Rectal smooth muscle tissue (tissue), 1 donor: ENCODE measurements at regions not wholly inside any gene's neighbourhood (a gene's known extent, or its start where the extent isn't known, plus 50 kb on each side); places are given as distances from the start of the nearest gene placed in this dataset.

Source experiments
- H3K27ac ChIP-seq: one replicate; pipeline ENCODE4 v1.7.0; 2013; ENCODE audit warnings: low read depth, low read length, inconsistent platforms
- H3K27me3 ChIP-seq: one replicate; pipeline ENCODE4 v1.7.0; 2013; ENCODE audit warnings: low read length; ENCODE audit not compliant: control insufficient read depth, insufficient read depth
- H3K36me3 ChIP-seq: one replicate; pipeline ENCODE4 v1.7.0; 2013; ENCODE audit warnings: low read length; ENCODE audit not compliant: control insufficient read depth, insufficient read depth
- H3K4me1 ChIP-seq: one replicate; pipeline ENCODE4 v1.7.0; 2013; ENCODE audit warnings: low read length; ENCODE audit not compliant: control insufficient read depth, insufficient read depth
- H3K4me3 ChIP-seq: one replicate; pipeline ENCODE4 v1.7.0; 2013; ENCODE audit warnings: low read length
- H3K9ac ChIP-seq: one replicate; pipeline ENCODE4 v1.7.0; 2013; ENCODE audit warnings: low read length

DNA sequence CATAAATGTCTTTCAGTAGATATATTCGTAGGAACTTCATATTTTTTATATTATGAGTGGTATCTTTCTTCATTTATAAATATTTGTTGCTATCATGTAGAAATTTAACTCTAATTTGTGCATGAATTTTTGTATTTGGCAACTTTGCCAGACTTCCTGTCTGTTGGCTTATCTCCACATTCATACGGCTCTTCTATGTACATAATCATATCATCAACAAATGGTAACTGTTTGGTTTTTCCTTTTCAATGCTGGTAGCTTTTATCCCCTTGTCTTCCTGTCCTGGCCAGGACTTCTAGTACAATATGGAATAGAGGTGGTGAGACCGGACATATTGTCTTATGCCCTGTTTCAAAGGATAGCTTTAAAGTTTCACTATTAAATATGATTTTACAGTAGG is 132.3 kb upstream of the COL5A1 start:
- Histone ChIP-seq H3K27ac (no peak overlapping the region), H3K36me3 (no peaks in the 10 kb centered on the region), H3K4me3 (no peak overlapping the region), H3K27me3 (no peaks in the 10 kb centered on the region), H3K9ac (no peak overlapping the region), H3K4me1 (no peaks in the 10 kb centered on the region)

DNA sequence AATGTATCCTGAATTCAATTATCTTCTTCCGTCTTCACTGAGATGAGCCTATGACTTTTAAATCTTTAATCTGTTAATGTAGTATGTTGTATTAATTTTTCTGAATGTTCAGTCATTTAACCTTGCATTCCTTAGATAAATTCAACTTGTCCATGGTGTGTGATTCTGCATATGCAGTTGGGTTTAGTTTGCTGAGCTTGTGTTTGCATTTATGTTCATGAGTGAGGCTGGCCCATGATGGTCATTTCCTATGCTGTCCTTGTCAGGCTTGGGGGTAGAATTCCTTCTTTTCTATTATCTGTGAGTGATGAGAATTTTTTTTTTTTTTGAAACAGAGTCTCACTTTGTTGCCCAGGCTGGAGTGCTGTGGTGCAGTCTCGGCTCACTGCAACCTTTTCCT is 131.8 kb upstream of the COL5A1 start:
- H3K4me3 ChIP-seq, result no peak overlapping the region
- H3K4me1 ChIP-seq, result no peaks in the 10 kb centered on the region
- no peaks in the 10 kb centered on the region for H3K27me3 ChIP-seq
- H3K9ac ChIP-seq, result no peak overlapping the region
- no peaks in the 10 kb centered on the region for H3K36me3 ChIP-seq
- H3K27ac ChIP-seq, result no peak overlapping the region

DNA sequence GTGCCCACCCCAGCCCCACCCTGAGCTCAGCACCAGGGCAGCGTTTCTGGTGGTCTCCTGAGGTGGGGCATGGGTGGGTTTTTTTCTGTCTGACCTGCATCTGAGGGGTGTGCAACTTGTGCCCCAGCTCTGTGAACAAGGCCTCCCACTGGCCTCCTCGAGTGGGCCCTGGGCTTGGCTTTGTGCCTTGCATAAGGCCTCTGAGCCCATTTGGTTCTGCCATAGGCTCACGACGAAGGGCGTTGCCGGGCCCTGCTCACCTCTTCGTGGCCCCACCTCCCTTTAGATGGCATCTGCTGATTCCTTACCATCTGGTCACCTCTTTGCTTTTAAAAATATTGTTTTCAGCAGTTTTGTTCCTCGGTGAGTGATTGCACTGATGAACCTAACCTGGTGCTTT is 127.1 kb upstream of the COL5A1 start:
- H3K9ac ChIP-seq, result no peak overlapping the region

DNA sequence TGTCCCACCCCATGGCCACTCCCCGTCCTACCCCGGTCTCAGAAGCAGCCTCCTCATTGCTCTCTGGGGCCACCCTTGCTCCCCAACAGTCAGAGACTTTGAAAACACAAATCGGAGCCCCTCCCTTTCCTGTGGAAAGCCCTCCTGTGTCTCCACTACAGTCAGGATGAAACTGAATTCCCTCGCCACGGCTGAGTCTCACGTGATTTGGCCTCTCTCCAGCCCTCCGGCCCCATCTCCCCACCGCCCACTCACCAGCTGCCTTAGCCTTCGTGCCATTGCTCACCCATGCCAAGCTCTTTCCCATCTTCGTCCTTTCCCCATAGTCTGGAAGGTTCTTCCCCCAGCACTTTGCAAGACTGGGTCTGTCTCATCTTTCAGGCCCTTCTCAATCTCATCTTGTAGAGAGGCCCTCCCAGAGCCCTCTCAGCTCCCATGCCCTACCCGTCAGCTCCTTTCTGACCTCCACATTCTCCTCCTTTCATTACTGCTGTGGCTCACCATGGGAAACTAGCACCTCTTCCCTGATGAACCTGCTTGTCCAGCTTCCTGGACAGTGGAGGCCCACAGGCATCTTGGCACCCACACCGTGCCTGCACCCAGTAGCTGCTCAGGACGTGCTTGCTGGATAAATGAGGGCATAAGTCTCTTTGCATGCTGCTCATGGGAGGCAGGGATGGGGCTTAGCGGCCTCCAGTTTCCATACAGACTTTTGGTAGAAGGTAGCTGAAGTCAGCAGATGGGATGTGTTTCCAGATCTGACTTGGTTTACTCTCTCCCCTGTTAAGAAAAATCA is 126.4 kb upstream of the COL5A1 start:
- no peak overlapping the region for H3K4me3 ChIP-seq
- no peaks in the 10 kb centered on the region for H3K36me3 ChIP-seq
- H3K27me3 ChIP-seq, result no peaks in the 10 kb centered on the region
- no peak overlapping the region for H3K9ac ChIP-seq
- H3K27ac ChIP-seq, result no peak overlapping the region
- no peaks in the 10 kb centered on the region for H3K4me1 ChIP-seq

More for the DNA sequence above, 127.1 kb upstream of the COL5A1 start:
- Histone ChIP-seq H3K4me3 (no peak overlapping the region), H3K27me3 (no peaks in the 10 kb centered on the region), H3K36me3 (no peaks in the 10 kb centered on the region), H3K27ac (no peak overlapping the region), H3K4me1 (no peaks in the 10 kb centered on the region)

DNA sequence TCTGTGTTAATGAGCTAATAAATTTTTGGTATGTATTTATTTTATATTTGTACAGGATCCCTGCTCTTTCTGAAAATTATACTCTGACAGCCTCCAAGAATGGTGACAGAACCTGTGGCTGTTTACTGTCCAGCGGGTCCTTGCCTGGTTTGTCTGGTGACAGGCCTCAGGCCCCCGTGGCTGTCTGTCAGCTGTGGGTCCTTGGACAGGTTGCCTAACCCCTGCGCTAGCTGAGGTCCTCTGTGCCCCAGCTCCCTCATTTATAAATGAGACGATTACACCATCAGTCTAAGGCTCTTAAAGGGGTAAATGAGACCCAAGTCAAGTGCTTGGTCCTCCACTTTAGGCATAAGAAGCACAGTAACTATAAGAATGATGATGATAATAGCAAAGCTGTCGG is 125.1 kb upstream of the COL5A1 start:
- Histone ChIP-seq H3K4me3 (no peak overlapping the region), H3K4me1 (no peaks in the 10 kb centered on the region), H3K36me3 (no peaks in the 10 kb centered on the region), H3K27me3 (no peaks in the 10 kb centered on the region), H3K27ac (no peak overlapping the region), H3K9ac (no peak overlapping the region)

DNA sequence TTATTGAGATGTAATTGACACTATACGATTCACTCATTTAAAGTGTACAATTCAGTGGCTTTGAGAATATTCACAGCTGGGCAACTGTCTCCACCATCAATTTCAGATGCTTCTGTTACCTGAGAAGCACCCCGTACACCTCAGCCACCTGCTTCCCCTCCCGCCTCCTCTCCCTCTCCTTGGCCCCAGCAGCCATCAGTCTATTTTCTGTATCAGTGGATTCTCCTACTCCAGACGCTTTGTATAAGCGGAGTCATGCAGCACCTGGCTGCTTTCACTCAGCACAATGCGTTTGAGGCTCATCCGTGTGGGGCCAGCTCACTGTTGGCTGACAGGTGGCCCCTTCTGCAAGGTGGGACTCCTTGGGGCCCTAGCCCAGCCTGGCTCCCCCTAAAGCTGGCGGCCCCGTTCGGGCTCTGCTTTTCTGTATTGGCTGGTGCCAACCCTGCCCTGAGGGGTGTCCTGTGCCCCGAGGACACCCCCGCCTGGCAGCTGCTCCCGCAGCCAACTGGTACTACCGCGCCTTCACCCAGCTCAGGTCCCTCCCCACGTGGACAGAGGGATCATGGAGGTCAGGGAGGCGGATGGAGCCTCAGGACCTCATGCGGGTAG is 124.4 kb upstream of the COL5A1 start:
- Histone ChIP-seq H3K36me3 (no peaks in the 10 kb centered on the region), H3K4me1 (no peaks in the 10 kb centered on the region), H3K27ac (no peak overlapping the region), H3K27me3 (no peaks in the 10 kb centered on the region), H3K4me3 (no peak overlapping the region), H3K9ac (no peak overlapping the region)

DNA sequence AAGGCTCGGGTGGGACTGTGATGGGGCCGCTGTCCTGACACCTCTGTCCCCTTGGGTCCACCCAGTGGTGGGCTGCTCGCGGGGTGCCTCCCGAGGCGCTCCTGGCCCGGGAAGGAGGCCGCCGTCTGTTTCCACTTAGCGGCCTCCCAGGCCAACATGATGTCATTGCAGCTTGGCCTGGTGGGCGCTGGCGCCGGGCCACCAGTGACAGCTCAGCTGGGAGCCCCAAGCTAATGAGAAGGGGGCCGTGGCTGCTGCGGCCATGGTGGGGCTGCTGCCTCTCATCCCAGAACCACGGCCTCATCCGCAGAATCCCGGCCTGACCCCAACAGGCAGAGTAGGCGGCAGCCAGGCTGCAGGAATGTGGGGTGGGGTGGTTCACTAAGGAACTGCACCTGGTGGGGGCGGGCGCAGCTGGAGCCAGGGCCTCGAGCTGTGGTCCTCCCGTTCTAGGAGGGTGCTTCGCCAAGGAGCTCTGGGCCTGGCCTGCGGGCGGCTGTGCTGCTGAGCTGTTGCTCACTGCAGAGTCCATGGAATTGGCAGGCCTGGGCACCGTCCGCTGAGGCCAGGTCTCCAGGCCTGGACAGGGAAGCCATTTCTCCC is 123.5 kb upstream of the COL5A1 start:
- no peaks in the 10 kb centered on the region for H3K4me1 ChIP-seq
- H3K27ac ChIP-seq, result no peak overlapping the region
- H3K36me3 ChIP-seq, result no peaks in the 10 kb centered on the region
- H3K9ac ChIP-seq, result no peak overlapping the region
- no peaks in the 10 kb centered on the region for H3K27me3 ChIP-seq
- H3K4me3 ChIP-seq, result no peak overlapping the region

DNA sequence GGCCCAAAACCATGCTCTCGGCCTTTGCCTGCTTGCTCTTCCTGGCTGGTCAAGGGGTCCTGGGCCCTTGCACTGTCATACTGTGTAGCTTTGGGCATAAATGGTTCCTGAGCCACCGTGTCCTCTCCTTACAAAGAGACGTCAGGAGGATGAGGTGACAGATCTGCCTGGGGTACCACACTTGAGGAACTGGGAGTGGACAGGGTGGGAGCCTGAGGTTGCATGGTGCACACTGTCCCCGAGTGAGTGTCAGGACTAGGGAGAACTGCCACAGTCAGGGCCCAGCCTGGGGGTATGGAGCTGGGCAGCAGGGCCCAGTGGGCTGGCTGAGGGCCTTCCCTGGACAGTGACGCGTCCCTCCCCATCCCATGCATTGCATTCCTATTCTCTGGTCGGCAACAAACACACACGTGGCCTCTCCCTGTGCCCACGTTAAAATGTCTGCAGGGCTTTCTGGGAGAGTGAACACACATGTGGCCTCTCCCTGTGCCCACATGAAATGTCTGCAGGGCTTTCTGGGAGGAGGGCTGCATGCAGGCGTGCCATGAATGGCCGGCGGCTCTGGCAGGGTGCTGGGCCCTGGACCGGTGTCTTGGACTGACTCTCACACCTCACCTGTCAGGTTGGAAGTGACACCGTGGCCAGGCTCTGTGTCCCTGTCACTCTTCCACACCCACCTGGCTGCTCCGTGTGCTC is 122.1 kb upstream of the COL5A1 start:
- Histone ChIP-seq H3K4me3 (no peak overlapping the region), H3K27me3 (no peaks in the 10 kb centered on the region), H3K4me1 (no peaks in the 10 kb centered on the region)

DNA sequence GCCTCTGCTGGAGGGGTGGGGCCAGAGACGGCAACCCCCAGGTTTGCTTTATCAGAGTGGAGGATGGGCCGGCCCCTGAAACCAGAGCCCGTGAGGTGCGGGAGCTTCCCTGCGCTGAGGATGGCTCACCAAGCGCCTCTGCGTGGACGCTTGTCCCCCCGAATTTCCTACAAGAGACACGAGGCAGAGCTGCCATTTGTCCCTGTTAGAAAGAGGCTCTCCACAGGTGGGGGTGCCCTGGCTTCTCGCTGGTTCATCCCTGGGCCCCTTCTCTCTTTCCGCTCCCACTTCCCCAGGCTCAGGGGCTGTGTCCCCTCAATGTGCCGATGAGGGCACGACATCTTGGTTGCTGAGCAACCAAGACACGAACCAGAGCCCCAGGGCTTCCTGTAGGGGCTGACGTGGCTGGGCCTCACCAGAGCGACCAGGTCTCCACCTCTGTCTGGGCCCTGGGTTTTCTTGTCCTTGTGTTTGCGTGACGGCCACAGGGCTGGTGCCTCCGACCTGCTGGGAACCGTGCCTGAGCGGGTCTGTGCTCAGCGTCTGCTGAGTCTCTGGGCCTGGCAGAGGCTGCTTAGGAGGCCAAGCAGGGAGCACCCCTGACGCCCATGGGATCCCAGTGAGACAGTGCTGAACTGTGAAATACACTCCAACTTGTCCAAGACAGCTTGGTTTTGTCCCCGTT is 119.6 kb upstream of the COL5A1 start:
- Histone ChIP-seq H3K4me3 (no peak overlapping the region), H3K4me1 (no peaks in the 10 kb centered on the region), H3K9ac (no peak overlapping the region), H3K27me3 (peaks cover under 1% of the 10 kb centered on the region), H3K36me3 (no peaks in the 10 kb centered on the region), H3K27ac (no peak overlapping the region)

More for the DNA sequence above, 122.1 kb upstream of the COL5A1 start:
- Histone ChIP-seq H3K36me3 (no peaks in the 10 kb centered on the region), H3K27ac (no peak overlapping the region), H3K9ac (no peak overlapping the region)

DNA sequence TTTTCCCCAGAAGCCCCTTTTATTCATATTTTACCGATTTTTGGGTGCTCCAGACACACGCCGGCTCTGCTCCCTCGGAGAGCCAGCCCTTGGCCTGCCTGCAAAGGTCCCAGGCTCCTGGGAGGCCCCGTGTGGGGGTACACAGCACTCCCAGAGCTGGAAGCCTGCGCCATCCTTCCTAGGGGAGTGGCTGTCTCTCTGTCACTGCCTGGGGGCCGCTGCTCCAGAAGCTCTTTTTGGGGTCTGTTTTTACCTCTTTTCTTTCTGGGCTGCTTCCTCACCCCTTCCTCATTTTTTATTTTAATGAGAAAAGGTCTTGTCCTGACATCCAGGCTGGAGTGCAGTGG is 119.1 kb upstream of the COL5A1 start:
- H3K4me3 ChIP-seq, result no peak overlapping the region
- no peaks in the 10 kb centered on the region for H3K4me1 ChIP-seq
- no peaks in the 10 kb centered on the region for H3K36me3 ChIP-seq
- H3K9ac ChIP-seq, result no peak overlapping the region
- no peak overlapping the region for H3K27ac ChIP-seq
- peaks cover 2% of the 10 kb centered on the region for H3K27me3 ChIP-seq

DNA sequence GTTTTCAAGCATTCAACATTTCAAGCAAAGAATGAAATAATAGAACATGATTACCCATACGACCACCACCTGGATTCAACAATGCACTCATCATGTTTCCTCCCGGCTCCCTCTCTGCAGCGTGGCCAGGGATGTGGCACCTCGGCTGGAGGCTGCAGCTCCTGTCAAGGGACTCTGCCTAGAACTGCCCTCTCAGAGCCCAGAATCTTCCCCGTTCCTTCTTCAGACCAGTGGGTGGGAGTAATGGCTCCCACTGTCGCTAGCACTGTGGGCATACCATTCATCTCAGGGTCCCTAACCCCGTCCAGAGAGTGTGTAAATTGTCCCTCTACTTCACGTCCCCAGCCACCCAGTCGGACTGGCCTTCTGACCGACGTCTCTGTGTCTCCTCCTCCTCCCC is 118.6 kb upstream of the COL5A1 start:
- Histone ChIP-seq H3K27ac (no peak overlapping the region), H3K36me3 (no peaks in the 10 kb centered on the region), H3K4me3 (no peak overlapping the region), H3K27me3 (peaks cover 2% of the 10 kb centered on the region), H3K9ac (no peak overlapping the region), H3K4me1 (no peaks in the 10 kb centered on the region)
